ENCODE measurements at regions not wholly inside any gene's neighbourhood (a gene's known extent, or its start where the extent isn't known, plus 50 kb on each side); places are given as distances from the start of the nearest gene placed in this dataset.
"Not testable (repeated sequence)": the region's sequence is repeated elsewhere in the genome, so short reads cannot be mapped to it uniquely, and the experiment has no call there.

GRCh38 chr18:57953883-57954282 lies 90.1 kb upstream of the NEDD4L start:
- DNase-seq: no peak

DNA sequence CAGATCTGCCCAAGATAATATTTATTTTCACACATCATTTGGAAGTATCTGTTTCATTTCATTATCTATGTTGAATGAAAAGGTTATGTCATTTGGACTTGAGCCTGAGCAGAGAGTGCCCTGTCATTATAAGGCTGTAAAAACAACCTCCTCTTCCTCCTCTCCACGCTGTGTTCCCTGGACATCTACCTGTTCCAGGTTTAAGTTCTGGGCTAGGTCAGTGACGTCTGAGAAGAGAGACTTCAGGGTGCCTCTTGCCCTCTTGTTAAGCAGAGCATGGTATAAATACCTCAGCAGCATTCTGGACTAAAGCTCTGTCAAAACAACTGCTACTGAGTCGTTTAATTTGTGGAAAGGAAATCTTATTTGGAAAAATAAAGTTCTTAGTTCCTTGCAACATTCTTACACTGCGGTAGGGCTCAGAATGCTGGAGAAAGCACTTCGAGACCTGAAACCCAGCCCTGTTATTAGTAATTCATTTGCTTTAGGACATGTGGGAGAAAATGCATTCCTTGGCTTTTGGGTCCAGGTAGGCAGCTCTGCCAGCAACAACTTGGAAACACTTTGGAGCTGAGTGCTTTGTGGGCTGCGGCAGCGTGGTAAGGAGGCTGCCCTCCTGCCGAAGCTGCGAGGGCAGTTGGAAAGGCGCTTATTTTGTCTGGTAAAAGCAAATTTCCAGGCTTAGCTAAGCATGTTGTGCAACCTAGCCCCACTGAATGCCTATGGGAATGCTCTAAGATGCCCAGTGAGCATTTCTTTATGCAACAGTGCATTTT lies 91.8 kb upstream of the NEDD4L start:
- DNase-seq: peak; percentile 23

DNA sequence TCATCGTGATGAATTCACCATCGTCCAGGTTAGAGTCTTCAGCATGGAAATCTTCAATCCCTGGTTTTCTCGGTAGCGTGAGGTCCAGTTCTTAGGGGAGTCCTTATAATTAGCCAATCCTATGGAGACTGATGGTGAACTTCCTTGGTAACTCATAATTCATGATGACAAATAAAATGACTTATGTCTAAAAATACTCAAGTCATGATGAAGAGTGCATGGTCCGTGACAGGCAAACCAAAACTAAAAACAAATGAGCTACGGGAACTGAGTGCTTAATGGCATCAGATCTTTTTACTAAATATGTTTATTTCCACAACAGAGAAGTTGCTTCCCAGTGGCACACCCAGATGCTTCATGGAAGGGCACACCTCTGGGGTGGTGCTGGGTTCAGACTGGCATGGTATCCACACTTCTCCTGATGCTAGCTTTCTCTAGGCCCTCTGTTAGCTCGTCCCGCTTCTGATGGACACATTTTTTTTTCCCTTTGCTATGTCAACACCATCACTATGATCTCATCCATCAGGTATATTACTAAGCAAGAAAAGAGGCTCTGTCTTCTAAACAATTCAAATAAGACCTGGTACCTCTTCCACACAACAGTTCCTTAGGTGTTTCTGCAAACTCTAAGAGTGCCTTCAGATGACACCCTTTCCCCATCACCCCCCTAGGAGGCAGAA lies 92.8 kb upstream of the NEDD4L start:
- DNase-seq: peak; percentile 82

- no peak for DNase-seq
Measured at GRCh38 chr18:57950542-57950941, 93.5 kb upstream of the NEDD4L start.

GRCh38 chr18:57949335-57949734 lies 94.7 kb upstream of the NEDD4L start:
- peak; percentile 29 for DNase-seq

DNA sequence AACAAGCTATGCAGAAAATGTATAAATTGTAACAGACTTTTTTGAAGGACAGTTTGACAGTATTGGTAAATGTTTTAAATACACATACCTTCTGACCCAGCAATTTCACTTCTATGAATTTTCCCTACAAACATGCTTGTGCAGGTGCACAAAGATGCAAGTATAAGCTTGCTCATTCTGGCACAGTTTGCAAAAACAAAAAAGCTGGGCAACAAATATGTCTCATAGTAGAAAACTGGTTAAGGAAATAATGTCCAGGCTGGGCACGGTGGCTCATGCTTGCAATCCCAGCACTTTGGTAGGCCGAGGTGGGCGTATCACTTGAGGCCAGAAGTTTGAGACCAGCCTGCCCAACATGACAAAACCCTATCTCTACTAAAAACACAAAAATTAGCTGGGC lies 96.9 kb upstream of the NEDD4L start:
- DNase-seq: no peak

- no peak for DNase-seq
Measured at GRCh38 chr18:57943723-57944122, 100.3 kb upstream of the NEDD4L start.

GRCh38 chr18:57942493-57942892 lies 101.5 kb upstream of the NEDD4L start:
- no peak for DNase-seq

DNA sequence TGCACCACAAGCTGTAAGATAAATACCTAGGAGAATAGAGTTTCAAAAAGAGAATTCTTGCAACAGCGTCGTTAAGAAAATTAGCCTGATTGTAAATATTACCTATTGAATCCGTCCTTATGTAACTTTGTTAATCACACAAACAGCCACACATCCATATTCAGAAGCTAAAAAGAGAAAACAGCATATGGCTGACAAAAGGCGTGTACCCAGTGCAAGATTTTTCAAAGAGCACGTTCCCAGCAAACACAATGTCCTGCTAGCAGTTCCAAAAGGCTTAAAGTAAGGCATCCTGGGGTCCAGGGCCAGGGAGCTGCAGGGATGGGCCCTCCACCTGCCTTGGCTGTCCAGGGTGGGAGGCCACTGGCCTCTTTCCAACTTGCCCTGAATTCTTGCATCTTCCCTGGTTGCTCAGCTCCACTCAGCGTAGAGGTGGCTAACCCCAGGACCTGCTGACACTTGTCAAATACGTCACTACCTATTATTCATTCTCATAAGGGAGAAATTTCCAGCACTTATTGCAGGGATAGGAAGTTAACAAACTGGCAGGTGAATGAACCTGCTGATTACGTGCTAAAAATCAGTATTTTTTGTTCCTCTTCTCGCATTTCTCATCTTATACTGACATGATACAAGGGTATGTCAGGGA lies 102.1 kb upstream of the NEDD4L start:
- no peak for DNase-seq

DNA sequence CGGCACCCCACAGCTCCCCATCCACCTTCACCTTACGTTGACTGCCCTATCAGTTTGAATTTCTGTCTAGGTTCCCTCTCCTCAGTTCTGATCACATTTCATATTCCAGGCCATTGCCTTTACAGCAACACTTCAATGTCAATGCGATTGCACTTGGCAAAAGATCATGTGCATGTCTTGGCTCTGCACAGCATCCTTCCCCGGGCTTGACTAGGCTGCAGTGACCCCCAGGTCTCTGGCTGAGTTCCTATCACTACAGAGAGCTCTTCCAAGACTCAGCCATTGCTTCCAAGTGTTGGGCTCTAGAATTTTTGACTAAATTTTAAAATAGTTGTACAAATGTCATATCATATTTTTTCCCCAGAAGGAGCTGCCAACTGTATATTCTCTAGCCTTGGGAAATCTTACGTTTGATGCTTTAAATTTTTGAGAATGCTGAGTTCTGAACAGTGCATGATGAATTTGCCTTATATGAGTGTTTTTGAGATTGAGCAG lies 103.8 kb upstream of the NEDD4L start:
- no peak for DNase-seq

GRCh38 chr18:57934375-57934774 lies 109.7 kb upstream of the NEDD4L start:
- DNase-seq: not testable (repeated sequence)

GRCh38 chr18:57931038-57931437 lies 113.0 kb upstream of the NEDD4L start:
- DNase-seq: peak; percentile 73

DNA sequence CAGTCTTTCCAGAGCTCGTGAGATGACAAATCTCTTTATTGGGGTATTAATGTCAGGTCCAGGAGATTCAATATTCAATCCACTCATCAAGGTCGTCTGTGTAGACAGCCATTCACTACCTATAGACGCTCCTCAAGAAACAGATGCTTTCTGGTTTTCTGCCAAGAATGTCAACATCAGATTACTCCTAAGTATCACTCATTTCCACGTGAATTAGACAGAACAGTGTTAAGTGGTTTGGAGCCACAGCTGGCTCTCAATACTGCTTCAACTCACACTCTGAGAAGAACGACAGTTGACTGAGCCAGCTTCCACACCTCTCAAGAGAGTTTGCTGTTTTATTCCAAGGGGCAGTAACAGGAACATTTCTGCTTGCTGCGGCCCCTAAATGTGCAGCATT lies 113.5 kb upstream of the NEDD4L start:
- peak; percentile 89 for DNase-seq

DNA sequence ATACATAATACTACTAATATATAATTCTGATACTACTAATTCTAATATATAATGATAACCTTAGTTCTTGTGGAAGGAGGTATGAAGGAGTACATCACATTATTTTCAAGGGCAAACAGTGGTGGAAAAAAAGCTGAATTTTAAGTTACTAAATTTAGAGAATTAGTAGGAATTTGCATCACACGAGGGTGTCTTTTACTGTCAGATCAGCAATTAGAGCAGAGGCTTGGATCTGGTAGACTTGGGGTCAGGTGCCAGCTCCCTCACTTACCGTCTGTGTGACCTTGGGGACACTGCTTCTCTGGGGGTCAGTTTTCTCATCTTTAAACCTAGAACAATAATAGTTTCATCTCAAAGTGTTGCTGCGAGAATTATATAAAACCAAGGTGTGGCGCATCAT lies 114.1 kb upstream of the NEDD4L start:
- no peak for DNase-seq

DNA sequence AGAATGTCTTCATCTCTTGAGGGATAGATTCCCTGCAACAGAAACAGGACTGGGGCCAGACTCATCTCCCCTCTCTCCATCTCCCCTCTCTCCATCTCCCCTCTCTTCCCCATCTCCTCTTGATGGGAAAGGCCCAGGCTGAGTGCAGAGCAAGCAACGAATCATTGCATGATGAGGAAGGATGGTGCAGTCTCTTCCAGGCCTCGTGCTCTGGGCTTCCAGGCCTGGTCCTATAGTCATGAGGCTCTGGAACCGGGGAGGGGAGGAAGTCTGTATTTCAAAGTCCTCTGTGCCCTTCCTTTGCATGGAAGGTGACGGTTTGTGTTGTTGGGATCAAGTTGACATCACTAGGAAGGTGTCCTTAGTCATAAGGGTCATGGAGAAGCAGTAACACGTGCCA lies 115.6 kb upstream of the NEDD4L start:
- DNase-seq: no peak

GRCh38 chr18:57927511-57927910 lies 116.5 kb upstream of the NEDD4L start:
- no peak for DNase-seq

DNA sequence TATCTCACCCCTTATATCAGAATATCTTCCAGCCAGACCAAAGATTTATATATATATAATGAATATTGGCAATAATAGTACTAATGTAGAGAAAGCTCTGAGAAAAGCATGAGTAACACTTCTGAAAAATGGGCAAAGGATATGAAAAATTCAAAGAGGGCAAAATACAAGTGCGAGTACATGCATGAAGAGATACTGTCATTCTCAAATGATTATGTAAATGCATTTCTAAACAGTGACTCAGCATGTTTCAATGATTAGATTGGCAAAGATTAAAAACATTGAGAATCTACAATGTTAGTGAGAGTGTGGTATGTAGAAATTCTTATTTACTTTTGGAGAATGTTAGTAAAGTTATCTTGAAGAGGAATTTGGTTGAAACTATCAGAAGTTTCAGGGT lies 118.3 kb upstream of the NEDD4L start:
- peak; percentile 14 for DNase-seq

DNA sequence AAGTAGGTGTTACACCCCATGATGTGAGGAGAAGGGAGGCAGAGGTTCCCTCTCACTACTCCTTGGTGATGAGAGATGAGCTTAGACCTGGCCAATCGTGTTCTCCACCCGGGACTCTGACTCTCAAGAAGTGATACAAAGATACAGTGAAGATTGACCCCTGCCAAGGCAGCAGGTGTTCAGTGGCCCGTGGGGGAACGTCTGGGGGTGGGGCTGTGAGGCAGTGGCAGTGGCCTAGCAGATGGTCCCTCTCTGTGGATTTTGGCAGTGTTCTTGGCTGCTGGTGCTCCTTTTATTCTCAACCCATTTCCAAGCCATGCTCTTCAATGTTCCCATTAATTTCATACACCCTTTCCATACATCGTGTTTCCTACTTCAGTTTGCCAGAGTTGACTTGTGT lies 120.4 kb upstream of the NEDD4L start:
- no peak for DNase-seq

DNA sequence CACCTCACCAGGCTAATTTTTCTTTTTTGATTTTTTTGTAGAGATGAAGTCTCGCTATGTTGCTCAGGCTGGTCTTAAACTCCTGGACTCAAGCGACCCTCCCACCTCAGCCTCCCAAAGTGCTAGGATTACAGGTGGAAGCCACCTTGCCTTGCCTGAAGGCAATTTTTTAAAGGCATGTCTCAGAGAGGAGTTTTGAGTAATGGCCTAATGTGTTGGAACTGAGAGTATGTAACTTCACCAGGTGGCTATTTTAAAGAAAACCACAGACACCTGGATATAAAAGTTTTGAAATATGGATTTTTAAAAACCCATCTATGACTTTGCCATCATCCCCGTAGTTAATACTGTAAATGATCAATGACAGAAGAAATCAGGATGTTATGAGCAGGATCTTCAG lies 119.8 kb upstream of the ATP8B1 start:
- no peak for DNase-seq

GRCh38 chr18:57921708-57922107 lies 118.6 kb upstream of the ATP8B1 start:
- peak; percentile 60 for DNase-seq

GRCh38 chr18:57920036-57920435 lies 116.9 kb upstream of the ATP8B1 start:
- no peak for DNase-seq

GRCh38 chr18:57918601-57919000 lies 115.5 kb upstream of the ATP8B1 start:
- peak; percentile 66 for DNase-seq

- DNase-seq: no peak
Measured at GRCh38 chr18:57916684-57917083, 113.6 kb upstream of the ATP8B1 start.

Measured in DMS53 (cell line).